GM18907 (cell line): ENCODE measurements at regions not wholly inside any gene's neighbourhood (a gene's known extent, or its start where the extent isn't known, plus 50 kb on each side); places are given as distances from the start of the nearest gene placed in this dataset.
A peak's percentile ranks its signal among the peaks of the same experiment; 100 is the strongest.

ENCODE experiments used
- ATAC-seq: cut with Tn5 transposase; IDR thresholded peaks from one replicate; pipeline ENCODE4 v1.9.1; 2021; ENCODE audit warnings: mild to moderate bottlenecking, moderate library complexity; ENCODE audit not compliant: unreplicated experiment

DNA sequence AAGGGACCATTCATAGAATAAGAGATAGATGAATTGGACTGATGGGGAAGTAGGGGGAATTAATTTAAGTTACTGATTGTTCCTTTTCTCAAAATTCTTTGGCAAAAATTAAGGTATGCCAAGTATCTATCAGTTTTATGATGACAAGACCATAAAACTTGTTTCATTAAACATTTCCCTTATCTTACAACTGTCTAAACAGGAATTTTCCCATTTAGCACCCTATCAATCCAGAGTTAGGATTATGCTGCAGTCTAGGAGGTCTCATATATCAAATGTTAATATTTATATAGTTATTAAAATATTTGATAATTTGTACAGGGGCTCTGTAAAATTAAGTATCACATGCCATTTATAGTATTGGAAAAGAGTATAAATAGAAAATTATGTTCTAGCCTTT lies 51.5 kb upstream of the ARID1B start:
- ATAC-seq = no peak

DNA sequence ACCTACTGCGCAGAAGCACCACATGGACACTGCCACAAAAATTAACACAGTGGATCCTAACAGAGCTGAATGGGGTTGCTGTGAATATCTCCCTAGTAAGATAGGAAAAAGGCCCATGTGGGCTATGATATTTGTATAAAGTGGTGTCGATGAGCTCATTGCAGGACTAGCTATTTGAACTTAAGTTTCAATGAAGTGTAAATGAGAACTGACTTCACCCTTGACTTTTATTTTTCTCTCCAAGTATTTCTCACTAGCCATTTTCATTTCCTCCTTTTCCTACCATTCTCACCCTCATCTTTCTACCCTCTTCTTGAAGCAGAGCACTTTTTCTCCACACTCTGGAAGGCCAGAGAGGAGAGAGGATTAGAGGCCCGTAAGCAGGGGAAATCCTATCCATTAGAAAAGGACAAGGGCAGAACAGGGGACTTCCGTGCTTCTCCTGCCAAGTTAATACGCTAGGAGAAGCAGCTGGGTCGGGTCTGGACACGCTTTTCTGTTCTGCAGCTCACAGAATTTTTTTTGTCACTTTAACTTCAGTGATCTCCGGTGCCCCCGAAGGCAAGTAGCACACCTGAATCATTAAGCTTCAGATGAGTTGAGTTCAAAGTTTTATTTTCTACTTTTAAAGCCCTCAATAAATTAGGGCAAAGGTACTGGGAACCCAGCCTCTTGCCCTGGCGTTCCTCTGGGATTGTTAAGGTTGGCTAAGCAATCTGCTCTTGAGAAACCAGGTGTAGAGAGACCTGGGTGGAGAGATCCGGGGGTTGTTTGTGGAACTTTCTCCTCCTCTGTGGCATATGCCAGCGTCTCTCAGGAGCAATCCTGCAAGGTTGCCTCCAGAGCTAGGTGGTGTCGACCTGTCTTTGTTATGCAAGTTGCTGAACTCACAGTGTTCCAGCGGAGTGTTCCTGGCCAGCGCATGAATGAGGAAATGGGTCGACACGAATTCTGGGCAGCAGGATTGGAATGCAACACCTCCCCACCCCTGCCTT lies 56.2 kb upstream of the ARID1B start:
- ATAC-seq = peak; percentile 49

DNA sequence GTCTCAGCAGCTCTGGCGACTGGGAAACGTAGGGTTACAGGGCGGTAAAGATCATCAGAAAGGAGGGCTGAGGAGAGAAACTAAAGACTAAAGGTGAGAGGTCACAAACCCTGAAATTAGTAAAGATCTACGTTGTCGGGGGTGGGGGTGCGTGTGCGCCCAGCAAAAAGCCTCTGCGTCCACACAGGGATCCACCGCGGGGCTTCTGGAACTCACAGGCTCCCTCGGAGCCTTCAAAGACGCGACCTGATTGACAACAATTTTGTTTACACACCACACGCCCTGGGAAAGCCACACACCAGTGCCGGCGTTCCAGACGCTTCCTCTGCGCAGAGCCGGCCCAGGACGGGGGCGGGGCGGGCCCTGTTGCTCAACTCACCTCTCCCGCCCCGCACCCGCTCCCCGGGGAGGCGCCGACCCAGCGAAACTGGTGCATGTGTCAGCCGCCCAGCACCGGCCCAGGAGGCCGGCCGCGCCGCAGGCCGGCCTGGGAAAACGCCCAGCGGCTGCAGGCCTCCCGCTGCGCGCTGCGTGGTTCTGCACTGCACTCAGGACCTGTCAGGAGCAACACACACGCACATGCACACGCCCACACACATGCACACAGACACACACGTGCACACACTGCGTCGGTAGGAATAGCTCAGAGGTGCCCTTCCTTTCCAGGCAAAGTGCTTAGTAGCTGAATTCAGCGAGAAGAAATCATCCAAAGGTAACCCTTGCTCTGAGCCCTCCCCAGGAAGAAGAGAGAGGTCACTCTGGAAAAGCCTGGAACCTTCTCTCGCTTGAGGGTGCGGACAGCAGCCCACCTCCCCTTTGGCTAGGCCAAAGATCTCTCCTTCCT lies 57.2 kb upstream of the ARID1B start:
- peak; percentile 84 for ATAC-seq

DNA sequence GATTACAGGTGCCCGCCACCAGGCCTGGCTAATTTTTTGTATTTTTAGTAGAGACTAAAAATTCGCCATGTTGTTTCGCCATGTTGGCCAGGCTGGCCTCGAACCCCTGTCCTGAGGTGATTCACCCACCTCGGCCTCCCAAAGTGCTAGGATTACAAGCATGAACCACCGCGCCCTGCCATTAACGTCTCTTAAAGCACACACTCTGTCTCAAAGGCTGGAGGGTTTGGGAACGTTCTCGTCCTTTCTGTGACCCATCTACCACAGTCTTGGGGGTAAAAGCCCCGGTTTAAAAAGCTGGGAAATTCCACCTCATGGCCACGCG lies 57.8 kb upstream of the ARID1B start:
- no peak for ATAC-seq

DNA sequence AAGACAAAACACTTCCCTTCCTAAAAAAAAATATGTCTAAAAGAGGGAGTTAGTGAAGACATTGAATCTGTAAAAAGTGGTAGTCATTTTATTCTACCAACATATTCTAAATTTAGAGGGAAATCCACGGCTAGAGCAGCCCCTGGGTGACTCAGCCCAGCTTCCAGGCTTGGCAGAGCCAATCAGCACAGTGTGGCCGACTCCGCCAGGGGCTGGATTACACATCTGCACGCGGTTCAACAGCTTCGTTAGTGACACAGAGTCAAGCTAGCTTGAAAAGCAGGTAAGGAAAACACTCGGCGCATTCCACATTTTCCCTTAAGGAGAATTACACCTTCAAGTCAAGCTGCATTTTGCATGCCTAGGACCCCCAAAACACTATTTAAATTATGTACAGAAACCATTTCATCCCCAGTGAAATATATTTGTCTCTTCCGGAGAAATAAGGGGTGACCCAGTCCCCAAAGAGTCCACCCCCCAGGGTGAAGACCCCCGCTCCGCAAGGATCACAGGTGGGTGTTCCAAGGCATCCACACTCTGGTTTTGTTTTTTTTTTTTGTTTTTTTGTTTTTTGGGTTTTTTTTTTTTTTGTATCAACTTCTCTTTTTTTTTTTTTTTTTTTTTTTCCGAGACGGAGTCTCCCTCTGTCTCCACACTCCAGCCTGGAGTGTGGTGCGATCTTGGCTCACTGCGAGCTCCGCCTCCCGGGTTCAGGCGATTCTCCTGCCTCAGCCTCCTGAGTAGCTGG lies 58.4 kb upstream of the ARID1B start:
- ATAC-seq = no peak

DNA sequence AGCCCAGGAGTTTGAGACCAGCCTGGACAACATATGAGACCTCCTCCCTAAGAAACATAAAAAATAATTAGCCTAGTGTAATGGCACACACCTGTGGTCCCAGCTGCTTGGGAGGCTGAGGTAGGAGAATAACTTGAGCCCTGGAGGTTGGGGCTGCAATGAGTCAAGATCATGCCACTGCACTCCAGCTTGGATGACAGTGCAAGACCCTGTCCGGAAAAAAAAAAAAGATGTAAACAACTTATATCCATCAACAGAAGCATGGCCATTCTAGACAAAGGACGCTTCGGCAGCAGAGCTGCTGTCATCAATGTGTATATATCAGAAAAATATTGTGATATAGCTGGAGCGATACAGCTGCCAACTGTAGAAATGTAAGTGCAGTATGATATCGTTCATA lies 59.6 kb upstream of the ARID1B start:
- ATAC-seq = no peak

DNA sequence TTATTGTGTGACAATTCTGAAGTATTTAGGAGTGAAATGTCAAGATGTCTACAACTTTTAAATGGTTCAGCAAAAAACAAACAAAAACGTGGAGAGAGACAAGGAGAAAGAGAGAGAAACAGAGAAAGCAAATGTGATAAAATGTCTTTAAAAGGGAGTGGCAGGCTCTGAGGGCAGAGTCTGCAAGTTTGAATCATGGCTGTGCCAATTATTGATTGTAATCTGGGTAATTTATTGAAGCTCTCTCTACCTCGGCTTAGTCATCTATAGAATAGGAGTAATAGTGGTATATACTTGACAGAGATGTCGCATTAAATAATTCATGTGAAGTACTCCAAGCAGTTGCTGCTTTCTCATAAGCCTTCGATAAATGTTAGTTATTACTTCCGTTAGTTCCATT lies 61.3 kb upstream of the ARID1B start:
- ATAC-seq = no peak

DNA sequence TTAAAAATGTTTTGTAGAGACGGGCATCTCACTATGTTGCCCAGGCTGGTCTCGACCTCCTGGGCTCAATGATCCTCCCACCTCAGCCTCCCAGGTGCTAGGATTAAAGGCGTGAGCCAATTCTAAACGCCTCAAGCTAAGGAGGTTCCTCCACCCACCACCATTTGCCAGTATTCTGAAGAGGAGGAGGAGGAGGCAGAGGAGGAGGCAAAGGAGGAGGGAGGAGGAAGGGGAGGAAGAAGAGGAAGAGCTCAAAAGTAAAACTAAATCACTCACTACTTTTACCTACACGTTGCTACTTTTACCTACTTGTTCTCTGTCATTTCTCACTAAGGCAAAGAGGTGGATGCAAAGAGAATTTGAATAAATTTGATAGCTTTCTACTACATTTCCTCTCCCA lies 63.6 kb upstream of the ARID1B start:
- no peak for ATAC-seq

DNA sequence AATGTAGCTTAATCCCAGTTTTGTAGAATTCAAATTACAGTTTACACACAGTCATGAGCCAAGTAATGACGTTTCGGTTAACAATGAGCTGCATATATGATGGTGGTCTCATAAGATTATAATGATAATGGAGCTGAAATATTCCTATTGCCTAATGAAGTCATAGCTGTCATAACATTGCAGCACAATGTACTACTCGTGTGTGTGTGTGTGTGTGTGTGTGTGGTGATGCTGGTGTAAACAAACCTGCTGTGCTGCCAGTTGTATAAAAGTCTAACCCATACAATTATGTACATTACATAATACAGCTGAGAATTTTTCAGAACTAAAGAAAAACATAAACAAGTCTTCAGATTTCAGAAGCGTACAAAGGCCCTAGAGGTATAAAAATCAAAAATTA lies 66.7 kb upstream of the ARID1B start:
- ATAC-seq = no peak

DNA sequence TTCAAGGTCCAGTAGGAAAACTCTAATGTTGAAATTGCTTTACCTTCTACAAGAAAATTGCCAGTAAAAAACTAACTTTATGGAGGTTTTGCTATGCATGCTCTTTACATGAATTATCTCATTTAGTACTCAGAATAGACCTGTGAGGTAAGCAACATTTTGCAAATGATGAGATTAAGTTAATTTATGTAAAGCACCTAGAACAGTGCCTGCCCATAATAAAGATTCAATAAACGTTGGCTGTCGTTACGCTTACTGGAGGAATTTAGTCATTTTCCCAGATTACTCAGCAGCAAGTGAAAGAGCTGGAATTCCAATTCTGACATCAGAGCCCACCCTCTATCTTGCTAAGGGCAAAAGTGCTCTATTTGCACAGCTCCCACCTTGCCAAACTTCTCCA lies 69.4 kb upstream of the ARID1B start:
- ATAC-seq = no peak

DNA sequence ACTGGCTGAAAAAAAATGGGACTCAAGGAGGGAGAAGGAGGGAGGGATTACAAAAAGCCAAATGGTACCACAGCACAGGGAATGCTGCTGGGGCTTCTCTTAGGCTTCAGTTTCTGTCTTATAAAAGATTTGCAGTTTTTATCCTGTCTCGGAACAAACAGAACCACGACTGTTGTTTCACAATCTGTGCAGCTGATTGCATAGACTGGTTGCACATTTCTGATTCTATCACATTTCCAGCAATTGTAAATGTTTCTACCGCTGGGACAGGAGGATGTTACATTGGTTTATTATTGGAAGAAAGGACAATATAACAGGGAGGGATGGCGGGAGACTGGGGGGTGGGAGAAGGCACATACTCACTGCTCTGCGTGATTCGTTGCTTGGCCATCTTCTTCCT lies 73.5 kb upstream of the ARID1B start:
- no peak for ATAC-seq

DNA sequence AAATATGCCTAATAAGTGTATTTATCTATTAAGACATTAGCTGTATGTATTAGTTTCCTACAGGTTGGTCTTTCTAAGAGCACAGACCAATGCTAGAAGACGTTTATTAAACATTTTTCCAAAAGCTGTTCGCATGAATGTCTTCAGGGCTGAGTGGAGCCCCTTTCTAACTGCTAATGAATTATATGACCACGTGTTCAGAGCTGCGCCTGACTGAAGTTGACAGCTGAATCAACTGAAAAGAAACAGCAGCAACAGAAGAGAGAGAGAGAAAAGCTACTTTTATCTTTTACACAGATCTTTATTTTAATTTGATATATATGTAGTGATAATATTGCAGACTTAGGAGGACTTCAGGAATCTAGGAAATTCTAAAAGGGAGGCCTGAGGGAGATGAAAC lies 75.2 kb upstream of the ARID1B start:
- ATAC-seq = no peak

DNA sequence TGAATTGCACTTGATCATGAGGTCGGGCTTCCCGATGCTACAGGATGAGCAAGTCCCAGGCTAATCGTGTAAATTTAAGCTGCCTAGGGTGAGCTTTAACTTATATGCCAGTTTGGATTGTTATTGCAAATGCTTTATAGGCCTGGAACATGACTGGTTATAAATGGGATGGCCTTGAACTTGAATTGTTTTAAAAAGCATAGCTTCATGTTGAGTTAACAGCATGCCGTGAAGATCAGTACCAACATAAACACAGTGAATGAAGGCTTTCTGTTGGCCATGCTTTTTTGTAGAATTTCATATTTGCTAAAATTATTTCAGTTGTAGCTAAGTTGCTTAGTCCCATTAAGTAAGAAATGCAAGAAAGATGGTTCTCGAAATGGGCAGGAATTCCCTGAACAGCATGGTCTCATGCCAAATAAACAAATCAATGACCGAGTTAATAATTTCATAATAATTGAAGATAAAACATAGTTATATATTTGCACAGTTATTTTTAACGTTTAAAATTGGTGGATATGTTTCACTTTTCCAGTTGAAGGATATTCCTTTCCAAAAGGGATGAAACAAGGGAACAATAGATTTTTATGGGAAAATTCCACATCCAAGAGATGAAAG lies 76.6 kb upstream of the ARID1B start:
- ATAC-seq = no peak

DNA sequence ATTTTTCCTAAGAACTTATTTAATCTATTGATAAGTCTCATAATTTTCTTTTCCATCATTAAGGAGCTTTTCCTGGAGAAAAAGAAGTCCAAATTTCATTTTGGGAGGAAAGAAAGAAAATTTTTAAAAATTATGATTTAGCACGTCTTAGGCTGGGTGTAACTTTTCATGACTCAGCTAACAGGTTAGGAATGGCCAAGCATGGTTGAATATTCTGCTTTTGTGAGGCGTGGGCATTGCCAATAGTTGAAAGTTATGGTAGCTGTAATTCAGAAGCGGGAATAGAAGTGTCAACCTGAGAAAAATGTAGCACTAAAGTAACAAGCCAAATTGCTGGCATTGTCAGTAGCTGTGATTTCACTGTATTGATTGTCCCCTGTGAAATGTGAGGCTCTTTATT lies 77.2 kb upstream of the ARID1B start:
- no peak for ATAC-seq

DNA sequence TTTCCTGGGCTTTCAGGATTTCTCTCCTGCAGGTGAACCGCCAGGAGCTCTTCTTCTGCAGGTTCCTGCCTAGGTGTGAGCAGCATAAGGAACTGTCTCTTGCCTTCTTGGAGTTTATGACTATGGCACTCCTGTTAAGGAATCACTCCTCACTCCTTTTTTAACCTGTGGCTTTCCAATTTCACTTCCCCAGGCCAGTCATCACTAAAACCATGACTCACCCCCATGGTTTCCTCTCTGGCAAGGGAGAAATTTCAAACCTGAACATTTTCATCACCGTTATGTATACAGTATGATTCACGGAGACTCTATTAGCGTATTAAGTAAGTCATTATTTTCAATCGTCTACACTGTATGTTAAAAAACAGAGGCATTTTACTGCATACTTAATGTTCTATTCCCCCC lies 78.2 kb upstream of the ARID1B start:
- ATAC-seq = peak; percentile 43

DNA sequence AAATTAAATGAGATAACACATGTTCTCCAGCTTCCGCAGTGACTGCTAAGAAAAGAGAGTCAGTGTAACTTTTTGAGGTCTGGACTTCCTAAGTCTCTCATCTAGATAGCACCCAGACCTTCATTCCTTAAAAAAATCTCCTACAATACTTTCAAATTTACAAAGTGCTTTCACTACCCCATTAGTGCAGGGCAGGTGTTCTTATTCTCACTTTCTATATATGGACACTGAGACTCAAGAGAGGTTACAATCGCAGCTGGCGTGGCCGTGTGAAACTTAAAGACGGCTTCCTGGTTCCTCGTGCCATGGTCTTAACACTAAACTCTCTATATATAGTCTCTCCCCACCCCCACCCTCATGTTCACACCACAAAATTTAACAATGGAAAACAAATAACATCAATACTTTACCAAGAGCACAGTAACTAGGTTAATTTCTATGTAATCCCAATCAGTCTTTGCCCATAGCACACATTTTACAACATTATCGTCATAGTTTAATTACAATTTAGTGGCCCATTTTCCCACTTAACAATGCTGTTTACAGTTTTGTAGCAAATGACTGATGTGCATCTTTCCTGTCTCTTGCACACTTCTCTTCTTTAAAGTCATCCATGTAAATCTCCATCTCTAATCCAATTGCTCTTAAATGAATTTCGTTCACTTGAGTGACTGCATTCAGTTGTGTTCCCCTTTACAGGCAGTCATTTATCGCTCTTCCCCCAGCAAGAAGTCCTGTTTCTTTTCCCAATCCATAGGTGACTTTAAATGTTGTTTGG lies 78.8 kb upstream of the ARID1B start:
- peak; percentile 80 for ATAC-seq

DNA sequence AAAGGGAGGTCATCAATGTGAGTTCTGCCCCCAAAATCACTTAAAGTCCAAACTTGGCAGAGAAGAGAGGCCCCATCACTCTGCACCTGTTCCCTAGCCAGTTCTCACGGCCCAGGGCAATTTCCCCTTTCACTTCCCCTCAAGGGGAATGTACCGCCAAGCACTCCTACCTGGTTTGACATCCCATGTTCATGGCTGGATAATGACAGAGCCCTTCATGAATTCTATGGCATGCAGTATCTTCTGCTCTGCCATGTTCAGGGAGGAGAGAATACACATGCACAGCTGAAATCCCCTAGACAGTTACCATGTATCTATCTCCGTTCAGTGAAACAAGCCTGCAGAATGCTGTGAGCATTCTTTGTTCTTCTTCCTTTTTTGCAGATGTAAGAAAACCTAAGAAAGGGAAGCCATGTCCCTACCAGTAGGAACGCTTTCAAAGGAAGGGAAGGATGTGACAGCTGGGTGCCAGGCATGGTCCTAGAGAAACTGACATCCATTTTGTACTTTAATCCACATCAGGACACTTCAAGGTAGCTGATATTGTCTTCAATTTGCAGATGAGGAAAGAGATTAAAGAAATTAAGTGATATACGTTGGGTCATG lies 79.8 kb upstream of the ARID1B start:
- peak; percentile 45 for ATAC-seq

DNA sequence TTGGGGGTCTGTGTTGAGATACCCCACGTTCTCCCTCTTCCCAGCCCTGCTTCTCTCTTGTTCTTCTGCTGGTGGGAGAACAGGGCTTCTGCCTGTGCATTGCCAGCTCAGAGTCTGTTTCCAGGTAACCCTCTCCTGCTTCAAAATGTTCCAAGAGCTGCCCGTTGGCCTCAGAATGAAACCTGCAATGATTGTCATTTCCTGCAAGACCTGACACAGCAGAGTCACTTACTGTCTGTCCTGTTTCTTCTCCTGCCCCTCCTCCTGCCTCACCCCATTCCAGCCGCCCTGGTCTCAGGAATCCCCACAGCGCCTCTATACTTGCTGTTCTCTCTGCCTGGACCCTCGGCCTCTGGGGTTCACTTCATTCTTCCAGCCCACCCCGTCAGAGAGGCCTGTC lies 81.4 kb upstream of the ARID1B start:
- ATAC-seq = no peak

DNA sequence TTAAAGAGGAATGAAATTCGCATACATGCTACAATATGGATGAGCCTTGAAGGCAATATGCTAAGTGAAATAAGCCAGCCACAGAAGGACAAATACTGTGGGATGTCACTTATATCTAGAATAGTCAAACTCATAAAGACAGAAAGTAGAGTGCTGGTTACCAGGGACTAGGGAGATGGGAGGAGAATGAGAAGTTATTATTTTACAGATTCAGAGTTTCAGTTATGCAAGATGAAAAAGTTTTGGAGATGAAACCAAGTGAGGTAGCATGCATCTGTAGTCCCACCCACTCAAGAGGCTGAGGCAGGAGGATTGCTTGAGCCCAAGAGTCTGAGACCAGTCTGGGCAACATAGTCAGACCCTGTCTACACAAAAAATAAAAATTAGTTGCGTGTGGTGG lies 82.5 kb upstream of the ARID1B start:
- ATAC-seq = peak; percentile 25

DNA sequence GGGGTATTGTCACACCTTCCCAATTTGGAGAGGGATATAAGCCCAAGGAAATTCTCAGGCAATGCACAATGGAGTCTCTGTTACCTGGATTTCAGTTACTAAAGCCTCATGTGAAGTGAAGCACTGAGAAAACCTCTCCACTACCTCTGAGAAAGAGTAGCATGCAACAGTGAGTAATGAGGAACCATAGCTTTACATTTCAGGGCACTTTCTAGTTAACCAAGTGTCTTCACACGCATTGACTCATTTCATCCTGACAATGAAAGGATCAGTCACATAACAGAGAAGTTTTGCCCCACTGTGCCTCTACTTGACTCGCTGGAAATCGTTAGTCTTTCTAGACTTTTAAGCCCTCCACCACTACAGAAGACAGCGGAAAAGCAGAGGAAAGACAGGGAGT lies 86.2 kb upstream of the ARID1B start:
- peak; percentile 61 for ATAC-seq
